HCT116 (cell line): ENCODE measurements at regions not wholly inside any gene's neighbourhood (a gene's known extent, or its start where the extent isn't known, plus 50 kb on each side); places are given as distances from the start of the nearest gene placed in this dataset.

ENCODE experiments used
- ATAC-seq: fragments of 200-7000 bp; cut with Tn5 transposase; 2 replicates; pipeline ENCODE4 v1.9.1; 2020; ENCODE audit warnings: mild to moderate bottlenecking, moderate library complexity
- BruUV-seq: library from RNA; stranded (reverse); fragments of 400-500 nt; replicated peaks from 2 replicates; lab custom pipeline; 2021; lab: Mats Ljungman, UMichigan
- CTCF ChIA-PET: fragments of 300-600 bp; sonication (Branson Sonifier 250); formaldehyde crosslinking; loops from one replicate; lab custom pipeline; 2021; ENCODE audit warnings: antibody characterized with exemption; lab: Charles Lee
- POLR2A ChIA-PET: fragments of 300-600, 350-600 bp; sonication (Branson Sonifier 250); formaldehyde crosslinking; loops from one replicate; lab custom pipeline; 2021; ENCODE audit warnings: antibody characterized with exemption; lab: Charles Lee
- RAD21 ChIA-PET, 2 experiments: fragments of 300-600 bp; sonication (Branson Sonifier 250); formaldehyde crosslinking; loops; one replicate each; lab custom pipeline; 2023; ENCODE audit warnings: low total read pairs in 2 of 2; ENCODE audit not compliant: uncharacterized antibody in 2 of 2, unreplicated experiment in 2 of 2, low non-redundant PET in 1 of 2; lab: Charles Lee
- DNase-seq: peaks from one replicate; pipeline ENCODE4 v3.0.0-alpha.2; 2010; ENCODE audit warnings: low read depth, low spot score
- H2AFZ ChIP-seq: fragments of 200-600 bp; shearing (Covaris generic), sonication (generic); 2 replicates; pipeline ENCODE4 v1.6.1; 2017; ENCODE audit warnings: low read depth, mixed run types, mixed read lengths, antibody characterized with exemption, low read length; ENCODE audit not compliant: poor library complexity, severe bottlenecking
- H3K27ac ChIP-seq: 2 replicates; pipeline ENCODE4 v1.5.1; 2012; ENCODE audit warnings: low read depth, low read length
- H3K27me3 ChIP-seq: fragments of 200-600 bp; sonication (generic); 2 replicates; pipeline ENCODE4 v1.6.1; 2016; ENCODE audit warnings: mixed run types, low read length, mixed read lengths; ENCODE audit not compliant: insufficient read depth
- H3K36me3 ChIP-seq, 2 experiments: fragments of 200-500 bp in 1 of 2; fragments of 200-600 bp in 1 of 2; sonication (Bioruptor generic) in 1 of 2; sonication (generic) in 1 of 2; 2 replicates each; pipeline versions ENCODE4 v1.5.1 to v1.6.1; 2014 to 2016; ENCODE audit warnings: low read length in 2 of 2, inconsistent platforms in 1 of 2, mixed read lengths in 1 of 2, mixed run types in 1 of 2; ENCODE audit not compliant: insufficient read depth in 2 of 2, control insufficient read depth in 1 of 2
- H3K4me1 ChIP-seq, 2 experiments: fragments of 200-600 bp in 1 of 2; sonication (generic) in 1 of 2; 2 replicates each; pipeline versions ENCODE4 v1.5.1 to v1.6.1; 2012 to 2017; ENCODE audit warnings: low read length in 2 of 2, inconsistent platforms in 1 of 2, mild to moderate bottlenecking in 1 of 2, mixed read lengths in 1 of 2, mixed run types in 1 of 2, moderate library complexity in 1 of 2; ENCODE audit not compliant: insufficient read depth in 2 of 2, control insufficient read depth in 1 of 2
- H3K4me2 ChIP-seq: fragments of 200-600 bp; sonication (generic); 2 replicates; pipeline ENCODE4 v1.6.1; 2017; ENCODE audit warnings: mixed run types, low read length, mixed read lengths
- H3K4me3 ChIP-seq, 2 experiments: fragments of 200-600 bp in 1 of 2; sonication (generic) in 1 of 2; replicated peaks in 1 of 2; 2 replicates each; pipeline ENCODE4 v1.5.1; 2011 to 2016; ENCODE audit warnings: low read length in 2 of 2, control low read depth in 1 of 2, low read depth in 1 of 2, mild to moderate bottlenecking in 1 of 2, mixed read lengths in 1 of 2, mixed run types in 1 of 2
- H3K79me2 ChIP-seq: fragments of 200-600 bp; sonication (generic); 2 replicates; pipeline ENCODE4 v1.6.1; 2017; ENCODE audit warnings: mild to moderate bottlenecking, mixed run types, low read length, moderate library complexity, mixed read lengths; ENCODE audit not compliant: insufficient read depth
- H3K9ac ChIP-seq: fragments of 200-600 bp; sonication (generic); 2 replicates; pipeline ENCODE4 v1.6.1; 2016; ENCODE audit warnings: low read length, mixed read lengths
- H3K9me2 ChIP-seq: fragments of 200-600 bp; sonication (generic), shearing (Covaris generic); 2 replicates; pipeline ENCODE4 v1.6.1; 2017; ENCODE audit warnings: mixed run types, mild to moderate bottlenecking, moderate library complexity; ENCODE audit not compliant: insufficient read depth
- H3K9me3 ChIP-seq, 2 experiments: fragments of 200-500 bp in 1 of 2; fragments of 200-600 bp in 1 of 2; sonication (Bioruptor generic) in 1 of 2; sonication (generic) in 1 of 2; 2 replicates each; pipeline ENCODE4 v1.6.1; 2014 to 2017; ENCODE audit warnings: low read length in 2 of 2, mixed read lengths in 2 of 2, inconsistent platforms in 1 of 2, low read depth in 1 of 2, mild to moderate bottlenecking in 1 of 2, mixed run types in 1 of 2, moderate library complexity in 1 of 2; ENCODE audit not compliant: control insufficient read depth in 1 of 2, insufficient read depth in 1 of 2
- H4K20me1 ChIP-seq: fragments of 200-600 bp; sonication (generic), shearing (Covaris generic); 2 replicates; pipeline ENCODE4 v1.6.1; 2017; ENCODE audit warnings: mixed run types, mild to moderate bottlenecking, moderate library complexity; ENCODE audit not compliant: insufficient read depth
- ATF3 ChIP-seq: IDR thresholded peaks from 2 replicates; pipeline ENCODE4 v1.6.1; 2012
- CTCF ChIP-seq, 3 experiments: fragments of 200-600 bp in 1 of 3; sonication (generic) in 1 of 3; IDR thresholded peaks in 2 of 3; conservative IDR thresholded peaks in 1 of 3; 2 replicates each; pipeline ENCODE4 v1.5.1; 2012 to 2017; ENCODE audit warnings: low read depth in 2 of 3, low read length in 2 of 3, antibody characterized with exemption in 1 of 3, borderline replicate concordance in 1 of 3, control low read depth in 1 of 3, mild to moderate bottlenecking in 1 of 3, mixed read lengths in 1 of 3, mixed run types in 1 of 3, moderate library complexity in 1 of 3; ENCODE audit not compliant: insufficient read depth in 1 of 3
- ELF1 ChIP-seq: IDR thresholded peaks from 2 replicates; pipeline ENCODE4 v1.6.1; 2012; ENCODE audit warnings: low read depth, borderline replicate concordance
- EZH2phosphoT487 ChIP-seq: fragments of 200-600 bp; IDR thresholded peaks from 2 replicates; pipeline ENCODE4 v1.6.1; 2018; ENCODE audit warnings: antibody characterized with exemption, borderline replicate concordance
- FOSL1 ChIP-seq: IDR thresholded peaks from 2 replicates; pipeline ENCODE4 v1.6.1; 2012; ENCODE audit warnings: low read depth
- MAX ChIP-seq: IDR thresholded peaks from 2 replicates; pipeline ENCODE4 v1.6.1; 2012
- RAD21 ChIP-seq: IDR thresholded peaks from 2 replicates; pipeline ENCODE4 v1.6.1; 2012; ENCODE audit warnings: low read depth, mild to moderate bottlenecking
- REST ChIP-seq: IDR thresholded peaks from 2 replicates; pipeline ENCODE4 v1.6.1; 2012; ENCODE audit warnings: low read depth
- SIN3A ChIP-seq: IDR thresholded peaks from 2 replicates; pipeline ENCODE4 v1.6.1; 2012; ENCODE audit warnings: low read depth
- ZFX ChIP-seq: fragments of 450-650 bp; IDR thresholded peaks from 2 replicates; pipeline ENCODE4 v1.6.1; 2017
- intact Hi-C: fragments of 100-400 bp; cut with micrococcal nuclease; formaldehyde crosslinking; loops from 2 replicates; pipeline ENCODE4 v1.10.0; 2022

- Histone ChIP-seq H3K4me3 (no peak overlapping the region), H3K27me3 (no peaks in the 10 kb centered on the region), H3K9ac (no peak overlapping the region), H3K79me2 (no peaks in the 10 kb centered on the region), H3K36me3 (no peaks in the 10 kb centered on the region), H4K20me1 (no peaks in the 10 kb centered on the region), H3K4me1 (no peaks in the 10 kb centered on the region), H2AFZ (no peak overlapping the region), H3K27ac (no peak overlapping the region), H3K9me3 (peaks cover 16% of the 10 kb centered on the region in 2 experiments; a peak in 2 of 4 replicates), H3K9me2 (no peaks in the 10 kb centered on the region), H3K4me2 (no peak overlapping the region)
- POLR2A ChIA-PET: no interaction called here
- no peak for ATAC-seq
- BruUV-seq: no TSS peak
- DNase-seq: no peak
- RAD21 ChIA-PET: no interaction called here
- intact Hi-C loops: no loop called here
- TF ChIP-seq SIN3A: no peak
- no peak for TF ChIP-seq ZFX
- no peak for TF ChIP-seq REST
- no peak for TF ChIP-seq FOSL1
- no peak for TF ChIP-seq MAX
- no peak for TF ChIP-seq RAD21
- TF ChIP-seq ELF1: no peak
- no peak for TF ChIP-seq CTCF (IDR thresholded peaks at IDR 0.05 in 2 of 3, conservative IDR thresholded peaks at IDR 0.05 in 1 of 3; ENCODE audit: borderline replicate concordance in 1 of 3, insufficient read depth in 1 of 3, low read depth in 2 of 3, low read length in 2 of 3)
- no peak for TF ChIP-seq EZH2phosphoT487
- TF ChIP-seq ATF3: no peak
- CTCF ChIA-PET: no interaction called here
Measured at GRCh38 chr21:24220446-24220845, 1386.8 kb downstream of the MRPL39 start.
